Thyroid gland (tissue), 4 donors: ENCODE measurements at regions not wholly inside any gene's neighbourhood (a gene's known extent, or its start where the extent isn't known, plus 50 kb on each side); places are given as distances from the start of the nearest gene placed in this dataset.

ENCODE experiments used
- DNase-seq, 2 donors: peaks; one replicate each; pipeline ENCODE4 v3.0.0-alpha.2; 2019
- H3K27ac ChIP-seq, 3 donors: fragments of 200-600 bp; sonication (generic); 1 replicate in 2 of 3; 2 replicates in 1 of 3; pipeline ENCODE4 v1.5.1; 2016 to 2019; ENCODE audit warnings: mild to moderate bottlenecking in 1 of 3, moderate library complexity in 1 of 3
- H3K27me3 ChIP-seq: fragments of 200-600 bp; sonication (generic); one replicate; pipeline ENCODE4 v1.5.1; 2019
- H3K36me3 ChIP-seq, 2 donors: fragments of 200-600 bp; sonication (generic); one replicate each; pipeline ENCODE4 v1.5.1; 2016 to 2019
- H3K4me1 ChIP-seq, 2 donors: fragments of 200-600 bp; sonication (generic); one replicate each; pipeline ENCODE4 v1.5.1; 2017 to 2019
- H3K4me3 ChIP-seq, 3 donors: fragments of 200-600 bp; sonication (generic); replicated peaks in 1 of 3; 1 replicate in 2 of 3; 2 replicates in 1 of 3; pipeline ENCODE4 v1.5.1; 2016; ENCODE audit warnings: mild to moderate bottlenecking in 1 of 3
- H3K9me3 ChIP-seq: fragments of 200-600 bp; sonication (generic); one replicate; pipeline ENCODE4 v1.5.1; 2017
- CTCF ChIP-seq, 6 experiments: fragments of 200-600 bp in 3 of 6; fragments of 450-650 bp in 3 of 6; sonication (generic) in 3 of 6; IDR thresholded peaks; one replicate each; pipeline ENCODE4 v1.5.1; 2016 to 2019; ENCODE audit warnings: antibody characterized with exemption in 6 of 6, mild to moderate bottlenecking in 2 of 6, inconsistent platforms in 1 of 6, moderate library complexity in 1 of 6
- POLR2A ChIP-seq, 2 donors: fragments of 450-650 bp; IDR thresholded peaks; one replicate each; pipeline ENCODE4 v1.6.1; 2017; ENCODE audit warnings: antibody characterized with exemption in 2 of 2, mild to moderate bottlenecking in 2 of 2, moderate library complexity in 1 of 2
- WGBS, 2 donors: methylation state at CpG; one replicate each; pipeline ENCODE4 v1.1.5; 2017; 5-methylcytosine and 5-hydroxymethylcytosine counted together
- intact Hi-C: fragments of 100-400 bp; cut with DNase I; formaldehyde crosslinking; loops from one replicate; pipeline ENCODE4 v1.15.1; 2023

- Histone ChIP-seq H3K4me3 (no peak overlapping the region), H3K27ac (no peak overlapping the region), H3K36me3 (no peaks in the 10 kb centered on the region), H3K9me3 (no peaks in the 10 kb centered on the region), H3K27me3 (no peaks in the 10 kb centered on the region), H3K4me1 (peaks cover 5 to 7% of the 10 kb centered on the region in 2 donors)
- intact Hi-C loops = no loop called here
- no peak for DNase-seq
- no peak for TF ChIP-seq POLR2A (IDR thresholded peaks at IDR 0.05)
- TF ChIP-seq CTCF (IDR thresholded peaks at IDR 0.05) = no peak
- 39 to 83% methylated on average over 2 of the region's 2 CpGs for WGBS, 2 donors
Observed at GRCh38 chr5:38777111-38777510, 68.7 kb upstream of the OSMR start.

GRCh38 chr5:38780316-38780715 lies 65.5 kb upstream of the OSMR start:
- Histone ChIP-seq H3K4me1 (peaks cover 20 to 24% of the 10 kb centered on the region in 2 donors), H3K27me3 (no peaks in the 10 kb centered on the region), H3K27ac (no peak overlapping the region), H3K4me3 (no peak overlapping the region), H3K9me3 (no peaks in the 10 kb centered on the region), H3K36me3 (no peaks in the 10 kb centered on the region)
- no peak for TF ChIP-seq CTCF (IDR thresholded peaks at IDR 0.05)
- TF ChIP-seq POLR2A (IDR thresholded peaks at IDR 0.05) = no peak
- intact Hi-C loops = no loop called here
- no peak for DNase-seq

GRCh38 chr5:38780945-38781344 lies 64.9 kb upstream of the OSMR start:
- H3K27me3 ChIP-seq = no peaks in the 10 kb centered on the region
- no peak overlapping the region for H3K4me3 ChIP-seq
- intact Hi-C loops = no loop called here
- H3K4me1 ChIP-seq = peaks cover 20 to 24% of the 10 kb centered on the region in 2 donors
- TF ChIP-seq POLR2A (IDR thresholded peaks at IDR 0.05) (no peak), CTCF (IDR thresholded peaks at IDR 0.05) (peak in 3 of 6 experiments; percentile 17 to 34 (median 28))
- H3K36me3 ChIP-seq = no peaks in the 10 kb centered on the region
- WGBS, 2 donors = 52 to 54% methylated on average over 2 of the region's 2 CpGs
- H3K27ac ChIP-seq = no peak overlapping the region
- peak; percentile 84 to 88 for DNase-seq
- H3K9me3 ChIP-seq = no peaks in the 10 kb centered on the region

- H3K27ac ChIP-seq = peak overlapping the region in 1 of 3 donors; percentile 44
- H3K9me3 ChIP-seq = no peaks in the 10 kb centered on the region
- H3K27me3 ChIP-seq = no peaks in the 10 kb centered on the region
- intact Hi-C loops = no loop called here
- DNase-seq = no peak
- 82 to 88% methylated on average over 1 of the region's 1 CpG for WGBS, 2 donors
- TF ChIP-seq CTCF (IDR thresholded peaks at IDR 0.05) (no peak), POLR2A (IDR thresholded peaks at IDR 0.05) (no peak)
- H3K36me3 ChIP-seq = no peaks in the 10 kb centered on the region
- H3K4me3 ChIP-seq = no peak overlapping the region
- peaks cover 20 to 24% of the 10 kb centered on the region in 2 donors for H3K4me1 ChIP-seq
Observed at GRCh38 chr5:38782180-38782835, 63.5 kb upstream of the OSMR start.

- peak in 1 of 2 donors; percentile 17 for DNase-seq
- TF ChIP-seq CTCF (IDR thresholded peaks at IDR 0.05) (peak in 4 of 6 experiments; percentile 15 to 50 (median 48)), POLR2A (IDR thresholded peaks at IDR 0.05) (no peak)
- WGBS, 2 donors = 9 to 15% methylated on average over 2 of the region's 2 CpGs
- H3K27ac ChIP-seq = peak overlapping the region in 1 of 3 donors; percentile 44
- intact Hi-C loops = no loop called here
- H3K36me3 ChIP-seq = no peaks in the 10 kb centered on the region
- peaks cover 20 to 24% of the 10 kb centered on the region in 2 donors for H3K4me1 ChIP-seq
- H3K9me3 ChIP-seq = no peaks in the 10 kb centered on the region
- no peaks in the 10 kb centered on the region for H3K27me3 ChIP-seq
- no peak overlapping the region for H3K4me3 ChIP-seq
Observed at GRCh38 chr5:38783011-38783561, 62.7 kb upstream of the OSMR start.
